ENCODE measurements at regions not wholly inside any gene's neighbourhood (a gene's known extent, or its start where the extent isn't known, plus 50 kb on each side); places are given as distances from the start of the nearest gene placed in this dataset.

DNA sequence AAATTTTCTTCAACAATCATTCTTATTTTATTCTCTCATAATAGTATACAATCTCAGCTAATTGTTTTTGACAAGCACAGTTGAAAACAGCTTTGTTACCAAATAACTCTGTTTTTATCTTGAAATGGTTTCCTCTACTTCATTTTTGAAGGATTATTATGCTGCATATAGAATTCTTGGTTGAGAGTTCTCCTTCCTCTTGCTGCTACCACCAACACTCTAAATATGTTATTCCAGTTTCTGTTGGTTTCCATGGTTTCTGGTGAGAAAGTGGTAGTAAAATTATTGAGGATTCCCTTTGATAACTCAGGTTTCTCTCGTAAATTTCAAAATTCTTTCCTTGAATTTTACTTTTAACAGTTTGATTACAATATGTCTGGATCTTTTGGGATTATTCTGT is 1725.9 kb downstream of the PCDH9 start:
- Histone ChIP-seq H4K20me1 (ENCODE audit: insufficient read depth) (no peaks in the 10 kb centered on the region), H3K79me2 (ENCODE audit: insufficient read depth, low read length) (no peaks in the 10 kb centered on the region), H2AFZ (ENCODE audit: low read depth, low read length, poor library complexity, severe bottlenecking) (no peak overlapping the region), H3K27me3 (ENCODE audit: insufficient read depth, low read length) (no peaks in the 10 kb centered on the region), H3K4me1 (ENCODE audit: control insufficient read depth in 1 of 2, insufficient read depth in 2 of 2, low read length in 2 of 2) (no peaks in the 10 kb centered on the region), H3K27ac (ENCODE audit: low read depth, low read length) (no peak overlapping the region), H3K4me3 (replicated peaks in 1 of 2; ENCODE audit: low read depth in 1 of 2, low read length in 2 of 2) (no peak overlapping the region), H3K9me2 (ENCODE audit: insufficient read depth) (no peaks in the 10 kb centered on the region), H3K9ac (ENCODE audit: low read length) (no peak overlapping the region), H3K36me3 (ENCODE audit: control insufficient read depth in 1 of 2, insufficient read depth in 2 of 2, low read length in 2 of 2) (no peaks in the 10 kb centered on the region), H3K4me2 (ENCODE audit: low read length) (no peak overlapping the region), H3K9me3 (ENCODE audit: control insufficient read depth in 1 of 2, insufficient read depth in 1 of 2, low read depth in 1 of 2, low read length in 2 of 2) (no peaks in the 10 kb centered on the region)
- TF ChIP-seq, protein P1, sequence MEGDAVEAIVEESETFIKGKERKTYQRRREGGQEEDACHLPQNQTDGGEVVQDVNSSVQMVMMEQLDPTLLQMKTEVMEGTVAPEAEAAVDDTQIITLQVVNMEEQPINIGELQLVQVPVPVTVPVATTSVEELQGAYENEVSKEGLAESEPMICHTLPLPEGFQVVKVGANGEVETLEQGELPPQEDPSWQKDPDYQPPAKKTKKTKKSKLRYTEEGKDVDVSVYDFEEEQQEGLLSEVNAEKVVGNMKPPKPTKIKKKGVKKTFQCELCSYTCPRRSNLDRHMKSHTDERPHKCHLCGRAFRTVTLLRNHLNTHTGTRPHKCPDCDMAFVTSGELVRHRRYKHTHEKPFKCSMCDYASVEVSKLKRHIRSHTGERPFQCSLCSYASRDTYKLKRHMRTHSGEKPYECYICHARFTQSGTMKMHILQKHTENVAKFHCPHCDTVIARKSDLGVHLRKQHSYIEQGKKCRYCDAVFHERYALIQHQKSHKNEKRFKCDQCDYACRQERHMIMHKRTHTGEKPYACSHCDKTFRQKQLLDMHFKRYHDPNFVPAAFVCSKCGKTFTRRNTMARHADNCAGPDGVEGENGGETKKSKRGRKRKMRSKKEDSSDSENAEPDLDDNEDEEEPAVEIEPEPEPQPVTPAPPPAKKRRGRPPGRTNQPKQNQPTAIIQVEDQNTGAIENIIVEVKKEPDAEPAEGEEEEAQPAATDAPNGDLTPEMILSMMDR (IDR thresholded peaks at IDR 0.05 in 2 of 3, conservative IDR thresholded peaks at IDR 0.05 in 1 of 3; ENCODE audit: borderline replicate concordance in 1 of 3, insufficient read depth in 1 of 3, low read depth in 2 of 3, low read length in 2 of 3) = no peak
- TF ChIP-seq, protein P2, sequence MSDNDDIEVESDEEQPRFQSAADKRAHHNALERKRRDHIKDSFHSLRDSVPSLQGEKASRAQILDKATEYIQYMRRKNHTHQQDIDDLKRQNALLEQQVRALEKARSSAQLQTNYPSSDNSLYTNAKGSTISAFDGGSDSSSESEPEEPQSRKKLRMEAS (IDR thresholded peaks at IDR 0.05) = no peak
- no peak for TF ChIP-seq SRF (IDR thresholded peaks at IDR 0.05; ENCODE audit: low read depth)
- no peak for TF ChIP-seq ZFX (IDR thresholded peaks at IDR 0.05)
- TF ChIP-seq, protein P3, sequence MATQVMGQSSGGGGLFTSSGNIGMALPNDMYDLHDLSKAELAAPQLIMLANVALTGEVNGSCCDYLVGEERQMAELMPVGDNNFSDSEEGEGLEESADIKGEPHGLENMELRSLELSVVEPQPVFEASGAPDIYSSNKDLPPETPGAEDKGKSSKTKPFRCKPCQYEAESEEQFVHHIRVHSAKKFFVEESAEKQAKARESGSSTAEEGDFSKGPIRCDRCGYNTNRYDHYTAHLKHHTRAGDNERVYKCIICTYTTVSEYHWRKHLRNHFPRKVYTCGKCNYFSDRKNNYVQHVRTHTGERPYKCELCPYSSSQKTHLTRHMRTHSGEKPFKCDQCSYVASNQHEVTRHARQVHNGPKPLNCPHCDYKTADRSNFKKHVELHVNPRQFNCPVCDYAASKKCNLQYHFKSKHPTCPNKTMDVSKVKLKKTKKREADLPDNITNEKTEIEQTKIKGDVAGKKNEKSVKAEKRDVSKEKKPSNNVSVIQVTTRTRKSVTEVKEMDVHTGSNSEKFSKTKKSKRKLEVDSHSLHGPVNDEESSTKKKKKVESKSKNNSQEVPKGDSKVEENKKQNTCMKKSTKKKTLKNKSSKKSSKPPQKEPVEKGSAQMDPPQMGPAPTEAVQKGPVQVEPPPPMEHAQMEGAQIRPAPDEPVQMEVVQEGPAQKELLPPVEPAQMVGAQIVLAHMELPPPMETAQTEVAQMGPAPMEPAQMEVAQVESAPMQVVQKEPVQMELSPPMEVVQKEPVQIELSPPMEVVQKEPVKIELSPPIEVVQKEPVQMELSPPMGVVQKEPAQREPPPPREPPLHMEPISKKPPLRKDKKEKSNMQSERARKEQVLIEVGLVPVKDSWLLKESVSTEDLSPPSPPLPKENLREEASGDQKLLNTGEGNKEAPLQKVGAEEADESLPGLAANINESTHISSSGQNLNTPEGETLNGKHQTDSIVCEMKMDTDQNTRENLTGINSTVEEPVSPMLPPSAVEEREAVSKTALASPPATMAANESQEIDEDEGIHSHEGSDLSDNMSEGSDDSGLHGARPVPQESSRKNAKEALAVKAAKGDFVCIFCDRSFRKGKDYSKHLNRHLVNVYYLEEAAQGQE (IDR thresholded peaks at IDR 0.05; ENCODE audit: low read depth) = no peak
- ChIA-PET POLR2A (no interaction called here), RAD21 (ENCODE audit: low non-redundant PET in 1 of 2, low total read pairs in 2 of 2, uncharacterized antibody in 2 of 2, unreplicated experiment in 2 of 2) (no interaction called here), CTCF (no interaction called here)
- ATAC-seq = no peak
- no peak for DNase-seq (ENCODE audit: low read depth, low spot score)
- intact Hi-C loops (cut with micrococcal nuclease) = no loop called here
- no TSS peak for BruUV-seq (replicated peaks)

Measured in HCT116 (cell line).